Activated CD8-positive, alpha-beta memory T cell treated with anti-CD3 and anti-CD28 coated beads for 4 hours (primary cell): ENCODE measurements at regions not wholly inside any gene's neighbourhood (a gene's known extent, or its start where the extent isn't known, plus 50 kb on each side); places are given as distances from the start of the nearest gene placed in this dataset.
"Not testable (repeated sequence)": the region's sequence is repeated elsewhere in the genome, so short reads cannot be mapped to it uniquely, and the experiment has no call there.

Source experiments
- DNase-seq, 2 donors: peaks; one replicate each; pipeline ENCODE4 v3.0.0-alpha.2; 2020; ENCODE audit warnings: low read depth in 2 of 2

GRCh38 chr5:15384176-15384575 is 115.8 kb upstream of the FBXL7 start:
- no peak for DNase-seq

GRCh38 chr5:15383469-15383868 is 116.5 kb upstream of the FBXL7 start:
- DNase-seq: no peak

GRCh38 chr5:15383021-15383420 is 117.0 kb upstream of the FBXL7 start:
- DNase-seq: no peak

GRCh38 chr5:15377573-15378340 is 122.2 kb upstream of the FBXL7 start:
- no peak for DNase-seq

GRCh38 chr5:15376803-15377202 is 123.2 kb upstream of the FBXL7 start:
- DNase-seq: no peak

- no peak for DNase-seq
Measured at GRCh38 chr5:15376088-15376487, 123.9 kb upstream of the FBXL7 start.

GRCh38 chr5:15375559-15375958 is 124.4 kb upstream of the FBXL7 start:
- no peak for DNase-seq

- no peak for DNase-seq
Measured at GRCh38 chr5:15374886-15375285, 125.1 kb upstream of the FBXL7 start.

- DNase-seq: no peak
Measured at GRCh38 chr5:15373151-15373550, 126.8 kb upstream of the FBXL7 start.

GRCh38 chr5:15371184-15371583 is 128.8 kb upstream of the FBXL7 start:
- no peak for DNase-seq

GRCh38 chr5:15368835-15369234 is 131.1 kb upstream of the FBXL7 start:
- DNase-seq: no peak

- no peak for DNase-seq
Measured at GRCh38 chr5:15367489-15367888, 132.5 kb upstream of the FBXL7 start.

- no peak for DNase-seq
Measured at GRCh38 chr5:15366676-15367391, 133.1 kb upstream of the FBXL7 start.

- DNase-seq: no peak
Measured at GRCh38 chr5:15365070-15365469, 134.9 kb upstream of the FBXL7 start.

GRCh38 chr5:15363601-15364000 is 136.4 kb upstream of the FBXL7 start:
- no peak for DNase-seq

- not testable (repeated sequence) for DNase-seq
Measured at GRCh38 chr5:15357092-15357453, 142.9 kb upstream of the FBXL7 start.

GRCh38 chr5:15356308-15357091 is 143.5 kb upstream of the FBXL7 start:
- DNase-seq: not testable (repeated sequence)

GRCh38 chr5:15354021-15354420 is 146.0 kb upstream of the FBXL7 start:
- no peak for DNase-seq

- DNase-seq: no peak
Measured at GRCh38 chr5:15353086-15353645, 146.8 kb upstream of the FBXL7 start.

GRCh38 chr5:15350614-15351013 is 149.4 kb upstream of the FBXL7 start:
- no peak for DNase-seq

GRCh38 chr5:15346738-15347137 is 153.2 kb upstream of the FBXL7 start:
- DNase-seq: no peak

GRCh38 chr5:15344954-15345353 is 155.0 kb upstream of the FBXL7 start:
- DNase-seq: no peak
